Astrocyte (in vitro differentiated cells and primary cell): ENCODE measurements at regions not wholly inside any gene's neighbourhood (a gene's known extent, or its start where the extent isn't known, plus 50 kb on each side); places are given as distances from the start of the nearest gene placed in this dataset.

Source experiments
- DNase-seq: peaks from one replicate; pipeline ENCODE4 v3.0.0-alpha.2; 2010; ENCODE audit warnings: low read depth
- FAIRE-seq: peaks from 2 replicates; lab custom pipeline; 2011; peaks lifted over from hg19 to GRCh38; lab: Jason Lieb, UNC
- H2AFZ ChIP-seq: 2 replicates; pipeline ENCODE4 v1.6.0; 2012; ENCODE audit warnings: low read depth, low read length, inconsistent platforms
- H3K27ac ChIP-seq: 2 replicates; pipeline ENCODE4 v1.5.1; 2011; ENCODE audit warnings: low read depth, low read length, inconsistent platforms
- H3K27me3 ChIP-seq: 2 replicates; pipeline ENCODE4 v1.6.0; 2011; ENCODE audit warnings: low read length, inconsistent platforms; ENCODE audit not compliant: insufficient read depth
- H3K36me3 ChIP-seq: 2 replicates; pipeline ENCODE4 v1.5.1; 2011; ENCODE audit warnings: low read length, inconsistent platforms; ENCODE audit not compliant: insufficient read depth
- H3K4me1 ChIP-seq: 2 replicates; pipeline ENCODE4 v1.5.1; 2011; ENCODE audit warnings: low read length, inconsistent platforms; ENCODE audit not compliant: insufficient read depth
- H3K4me2 ChIP-seq: 2 replicates; pipeline ENCODE4 v1.6.0; 2012; ENCODE audit warnings: low read length, inconsistent platforms
- H3K4me3 ChIP-seq: 2 replicates; pipeline ENCODE4 v1.5.1; 2011; ENCODE audit warnings: low read depth, mild to moderate bottlenecking, low read length, inconsistent platforms; ENCODE audit not compliant: insufficient read depth
- H3K79me2 ChIP-seq: 2 replicates; pipeline ENCODE4 v1.6.0; 2012; ENCODE audit warnings: mild to moderate bottlenecking, low read length, inconsistent platforms; ENCODE audit not compliant: insufficient read depth
- H3K9ac ChIP-seq: 2 replicates; pipeline ENCODE4 v1.6.0; 2012; ENCODE audit warnings: mild to moderate bottlenecking, low read length, inconsistent platforms
- H3K9me3 ChIP-seq: 2 replicates; pipeline ENCODE4 v1.5.1; 2012; ENCODE audit warnings: low read depth, mild to moderate bottlenecking, low read length, inconsistent platforms; ENCODE audit not compliant: insufficient read depth
- H4K20me1 ChIP-seq: 2 replicates; pipeline ENCODE4 v1.6.0; 2012; ENCODE audit warnings: low read length, inconsistent platforms; ENCODE audit not compliant: insufficient read depth
- H3K27ac Mint-ChIP-seq: one replicate; pipeline ENCODE4 v1.8.0; 2021; ENCODE audit warnings: mild to moderate bottlenecking, mixed read lengths; ENCODE audit not compliant: unreplicated experiment
- H3K27me3 Mint-ChIP-seq: one replicate; pipeline ENCODE4 v1.8.0; 2021; ENCODE audit warnings: low read depth, mixed read lengths; ENCODE audit not compliant: unreplicated experiment
- H3K36me3 Mint-ChIP-seq: one replicate; pipeline ENCODE4 v1.8.0; 2021; ENCODE audit warnings: low read depth, mixed read lengths; ENCODE audit not compliant: unreplicated experiment
- H3K4me1 Mint-ChIP-seq: one replicate; pipeline ENCODE4 v1.8.0; 2021; ENCODE audit warnings: low read depth, mixed read lengths; ENCODE audit not compliant: unreplicated experiment
- H3K4me3 Mint-ChIP-seq: one replicate; pipeline ENCODE4 v1.8.0; 2021; ENCODE audit warnings: mild to moderate bottlenecking, moderate library complexity, mixed read lengths; ENCODE audit not compliant: unreplicated experiment
- H3K9me3 Mint-ChIP-seq: one replicate; pipeline ENCODE4 v1.8.0; 2021; ENCODE audit warnings: mild to moderate bottlenecking, mixed read lengths; ENCODE audit not compliant: unreplicated experiment
- CTCF ChIP-seq: IDR thresholded peaks from 2 replicates; pipeline ENCODE4 v1.5.1; 2011; ENCODE audit warnings: low read depth, mild to moderate bottlenecking, inconsistent platforms, low read length, moderate library complexity; ENCODE audit not compliant: insufficient read depth
- EZH2 ChIP-seq: IDR thresholded peaks from 2 replicates; pipeline ENCODE4 v1.6.1; 2012; ENCODE audit warnings: mild to moderate bottlenecking, low read length, inconsistent platforms; ENCODE audit not compliant: insufficient read depth

DNA sequence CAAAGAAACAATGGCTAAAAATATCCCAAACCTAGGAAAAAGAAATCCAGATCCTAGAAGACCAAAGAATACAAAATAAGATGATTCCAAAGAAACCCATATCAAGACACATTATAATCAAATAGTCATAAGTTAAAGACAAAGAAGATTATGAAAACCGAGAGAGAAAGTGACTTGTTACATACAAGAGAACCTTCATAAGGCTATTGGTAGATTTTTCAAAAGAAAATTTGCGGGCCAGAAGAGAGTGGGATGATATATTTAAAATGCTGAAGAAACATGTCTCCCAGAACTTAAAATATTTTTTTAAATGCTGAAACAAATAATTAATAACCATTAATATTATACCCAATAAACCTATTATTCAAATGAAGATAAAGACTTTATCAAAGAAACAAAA is 687.3 kb downstream of the TLE4 start:
- no peaks in the 10 kb centered on the region for H3K4me1 ChIP-seq
- H3K27ac ChIP-seq = no peak overlapping the region
- DNase-seq (no peak), FAIRE-seq (no peak)
- no peaks in the 10 kb centered on the region for H3K79me2 ChIP-seq
- no peak overlapping the region for H2AFZ ChIP-seq
- no peaks in the 10 kb centered on the region for H3K27me3 ChIP-seq
- no peak overlapping the region for H3K9ac ChIP-seq
- TF ChIP-seq EZH2 = no peak
- TF ChIP-seq CTCF = no peak
- no peak overlapping the region for H3K4me2 ChIP-seq
- Mint-ChIP-seq H3K36me3 (no peaks in the 10 kb centered on the region), H3K27ac (no peak overlapping the region), H3K4me3 (no peak overlapping the region), H3K27me3 (no peaks in the 10 kb centered on the region), H3K9me3 (no peaks in the 10 kb centered on the region), H3K4me1 (no peaks in the 10 kb centered on the region)
- H3K9me3 ChIP-seq = peaks cover 6% of the 10 kb centered on the region
- no peak overlapping the region for H3K4me3 ChIP-seq
- no peaks in the 10 kb centered on the region for H4K20me1 ChIP-seq
- H3K36me3 ChIP-seq = no peaks in the 10 kb centered on the region

GRCh38 chr9:80251778-80252177 is 680.0 kb downstream of the TLE4 start:
- H3K9me3 ChIP-seq = no peaks in the 10 kb centered on the region
- no peak overlapping the region for H3K4me3 ChIP-seq
- H3K36me3 Mint-ChIP-seq = no peaks in the 10 kb centered on the region
- H2AFZ ChIP-seq = no peak overlapping the region
- H3K4me3 Mint-ChIP-seq = no peak overlapping the region
- H3K4me1 Mint-ChIP-seq = no peaks in the 10 kb centered on the region
- no peak for FAIRE-seq
- TF ChIP-seq CTCF (no peak), EZH2 (no peak)
- H3K4me2 ChIP-seq = no peak overlapping the region
- no peaks in the 10 kb centered on the region for H3K27me3 ChIP-seq
- no peaks in the 10 kb centered on the region for H4K20me1 ChIP-seq
- no peaks in the 10 kb centered on the region for H3K27me3 Mint-ChIP-seq
- peaks cover 5% of the 10 kb centered on the region for H3K9me3 Mint-ChIP-seq
- no peak overlapping the region for H3K9ac ChIP-seq
- no peaks in the 10 kb centered on the region for H3K79me2 ChIP-seq
- no peaks in the 10 kb centered on the region for H3K36me3 ChIP-seq
- no peaks in the 10 kb centered on the region for H3K4me1 ChIP-seq
- no peak for DNase-seq
- H3K27ac Mint-ChIP-seq = no peak overlapping the region
- no peak overlapping the region for H3K27ac ChIP-seq

GRCh38 chr9:80242022-80242421 is 670.3 kb downstream of the TLE4 start:
- Histone ChIP-seq H3K27me3 (no peaks in the 10 kb centered on the region), H3K4me2 (no peak overlapping the region), H3K4me1 (no peaks in the 10 kb centered on the region), H3K79me2 (no peaks in the 10 kb centered on the region), H3K27ac (no peak overlapping the region), H3K9ac (no peak overlapping the region), H3K4me3 (no peak overlapping the region), H2AFZ (no peak overlapping the region), H3K36me3 (no peaks in the 10 kb centered on the region), H4K20me1 (no peaks in the 10 kb centered on the region), H3K9me3 (no peaks in the 10 kb centered on the region)
- H3K4me3 Mint-ChIP-seq = no peak overlapping the region
- FAIRE-seq (no peak), DNase-seq (no peak)
- no peak overlapping the region for H3K27ac Mint-ChIP-seq
- H3K36me3 Mint-ChIP-seq = no peaks in the 10 kb centered on the region
- TF ChIP-seq EZH2 (no peak), CTCF (no peak)
- H3K27me3 Mint-ChIP-seq = no peaks in the 10 kb centered on the region
- peaks cover 3% of the 10 kb centered on the region for H3K9me3 Mint-ChIP-seq
- H3K4me1 Mint-ChIP-seq = no peaks in the 10 kb centered on the region
